NCI-H2227 treated with DMSO at 0.1 percent for 48 hours (cell line): ENCODE measurements at regions not wholly inside any gene's neighbourhood (a gene's known extent, or its start where the extent isn't known, plus 50 kb on each side); places are given as distances from the start of the nearest gene placed in this dataset.

Source experiments
- DNase-seq: peaks from one replicate; lab custom pipeline; 2025; lab: John Stamatoyannopoulos, UW

- no peak for DNase-seq
These were observed 2194.8 kb downstream of the PCDH9 start for GRCh38 chr13:65035302-65035701.

- no peak for DNase-seq
These were observed 2195.9 kb downstream of the PCDH9 start for GRCh38 chr13:65034266-65034665.

GRCh38 chr13:65032825-65033224 is 2197.3 kb downstream of the PCDH9 start:
- no peak for DNase-seq

GRCh38 chr13:65028101-65028500 is 2202.0 kb downstream of the PCDH9 start:
- DNase-seq, result no peak

- no peak for DNase-seq
These were observed 2203.6 kb downstream of the PCDH9 start for GRCh38 chr13:65026505-65026904.

GRCh38 chr13:65011378-65011777 is 2218.8 kb downstream of the PCDH9 start:
- no peak for DNase-seq

GRCh38 chr13:64997438-64997837 is 2232.7 kb downstream of the PCDH9 start:
- DNase-seq, result no peak

- DNase-seq, result no peak
These were observed 2236.5 kb downstream of the PCDH9 start for GRCh38 chr13:64993514-64994164.

GRCh38 chr13:64992314-64992713 is 2237.8 kb downstream of the PCDH9 start:
- no peak for DNase-seq

GRCh38 chr13:64985075-64985474 is 2245.1 kb downstream of the PCDH9 start:
- no peak for DNase-seq

GRCh38 chr13:64962404-64962803 is 2267.7 kb downstream of the PCDH9 start:
- no peak for DNase-seq

GRCh38 chr13:64959276-64959675 is 2270.9 kb downstream of the PCDH9 start:
- no peak for DNase-seq

GRCh38 chr13:64958106-64958505 is 2272.0 kb downstream of the PCDH9 start:
- DNase-seq, result no peak

- DNase-seq, result no peak
These were observed 2291.5 kb downstream of the PCDH9 start for GRCh38 chr13:64938660-64939059.

- DNase-seq, result no peak
These were observed 2292.8 kb downstream of the PCDH9 start for GRCh38 chr13:64937302-64937701.

- no peak for DNase-seq
These were observed 2293.3 kb downstream of the PCDH9 start for GRCh38 chr13:64936879-64937278.

GRCh38 chr13:64935441-64935840 is 2294.7 kb downstream of the PCDH9 start:
- DNase-seq, result no peak

- DNase-seq, result no peak
These were observed 2295.4 kb downstream of the PCDH9 start for GRCh38 chr13:64934569-64935362.

GRCh38 chr13:64930636-64931035 is 2299.5 kb downstream of the PCDH9 start:
- no peak for DNase-seq

GRCh38 chr13:64928696-64929499 is 2301.2 kb downstream of the PCDH9 start:
- no peak for DNase-seq

- no peak for DNase-seq
These were observed 2304.4 kb downstream of the PCDH9 start for GRCh38 chr13:64925727-64926126.

- no peak for DNase-seq
These were observed 2304.9 kb downstream of the PCDH9 start for GRCh38 chr13:64925284-64925683.

- no peak for DNase-seq
These were observed 2305.7 kb downstream of the PCDH9 start for GRCh38 chr13:64924401-64924800.
